ENCODE measurements at regions not wholly inside any gene's neighbourhood (a gene's known extent, or its start where the extent isn't known, plus 50 kb on each side); places are given as distances from the start of the nearest gene placed in this dataset.
A peak's percentile ranks its signal among the peaks of the same experiment; 100 is the strongest.

- Histone ChIP-seq H3K9me3 (ENCODE audit: insufficient read depth in 2 of 2, low read depth in 1 of 2, low read length in 1 of 2) (no peaks in the 10 kb centered on the region), H3K23ac (ENCODE audit: insufficient read length) (no peak overlapping the region), H3K4me2 (ENCODE audit: insufficient read depth in 1 of 2, low read depth in 2 of 2, low read length in 2 of 2) (peak overlapping the region; percentile 42 to 55), H2AK5ac (ENCODE audit: low read depth, low read length) (peak overlapping the region; percentile 98; the same call in 1 of the 2 replicates), H3K56ac (replicated peaks; ENCODE audit: insufficient read length, low read depth, low read length) (peak overlapping the region; percentile 43), H3K14ac (ENCODE audit: insufficient read length) (no peak overlapping the region), H4K8ac (ENCODE audit: extremely low read depth, insufficient read depth, low read length) (peak overlapping the region; percentile 82; the same call in 1 of the 2 replicates), H3K27ac (ENCODE audit: low read depth, low read length) (peak overlapping the region; percentile 83), H3K79me1 (ENCODE audit: low read depth, low read length) (no peaks in the 10 kb centered on the region), H3K79me2 (ENCODE audit: control insufficient read depth in 1 of 2, insufficient read depth in 2 of 2, low read length in 2 of 2) (no peaks in the 10 kb centered on the region), H3K4ac (replicated peaks; ENCODE audit: insufficient read length, low read depth, low read length) (peak overlapping the region; percentile 91), H3K36me3 (ENCODE audit: control insufficient read depth in 2 of 4, insufficient read depth in 4 of 4, low read length in 3 of 4) (0 out of 8 replicates have a peak, but pooled peaks cover 0 to 2% (median 0%) of the 10 kb centered on the region in 4 experiments), H3K23me2 (ENCODE audit: low read depth, low read length) (no peaks in the 10 kb centered on the region), H3K27me3 (replicated peaks in 1 of 4; ENCODE audit: control insufficient read depth in 3 of 4, extremely low read depth in 1 of 4, insufficient read depth in 3 of 4, low read length in 3 of 4) (no peaks in the 10 kb centered on the region; a peak in 2 of 7 replicates), H2BK15ac (ENCODE audit: low read length) (no peak overlapping the region; the same call in 1 of the 2 replicates), H2AFZ (ENCODE audit: low read length) (no peak overlapping the region), H2BK12ac (ENCODE audit: low read depth, low read length) (peak overlapping the region; percentile 89), H4K20me1 (replicated peaks in 1 of 2; ENCODE audit: control insufficient read depth in 1 of 2, insufficient read depth in 2 of 2, low read length in 2 of 2) (no peaks in the 10 kb centered on the region), H2BK120ac (replicated peaks; ENCODE audit: low read depth, low read length) (peak overlapping the region; percentile 75), H3K4me1 (replicated peaks in 1 of 4; ENCODE audit: control insufficient read depth in 3 of 4, insufficient read depth in 4 of 4, low read length in 3 of 4) (peaks cover 22 to 63% (median 39%) of the 10 kb centered on the region in 4 experiments), H3K9ac (replicated peaks in 1 of 4; ENCODE audit: extremely low read depth in 1 of 4, low read depth in 3 of 4, low read length in 3 of 4) (no peak overlapping the region; a peak in 2 of 7 replicates), H2BK5ac (ENCODE audit: low read depth, low read length) (peak overlapping the region; percentile 99), H3K18ac (ENCODE audit: extremely low read depth, low read length) (peak overlapping the region; percentile 89), H3K4me3 (ENCODE audit: extremely low read depth in 1 of 4, insufficient read depth in 2 of 4, low read depth in 3 of 4, low read length in 4 of 4) (peak overlapping the region in 1 of 4 experiments; percentile 7; a peak in 2 of 8 replicates), H4K91ac (replicated peaks; ENCODE audit: insufficient read length, low read length) (peak overlapping the region; percentile 81), H4K5ac (ENCODE audit: insufficient read length, low read depth, low read length) (peak overlapping the region; percentile 82), H2BK20ac (ENCODE audit: low read length) (peak overlapping the region; percentile 94)
- DNase-seq (ENCODE audit: low read depth in 1 of 2, low spot score in 2 of 2) (no peak), FAIRE-seq (peak; percentile 78)
- POLR2A ChIA-PET (ENCODE audit: partially characterized antibody): interaction anchor here (0.8 to 1.3 kb wide), 10 partner anchors 8 to 352 kb away, joined by 3 to 17 read pairs (median 4); no protein-coding TSS in a partner anchor
- WGBS, 2 experiments (ENCODE audit: extremely low coverage in 1 of 2, insufficient coverage in 1 of 2, insufficient read length in 1 of 2, insufficient replicate concordance in 2 of 2, low coverage in 1 of 2, low lambda C conversion rate in 2 of 2, missing lambda C conversion rate in 1 of 2): 7% methylated on average over 6 of the region's 6 CpGs; no CpG with 5 or more reads in 1 of the 2 experiments
- CTCF ChIA-PET (ENCODE audit: partially characterized antibody): interaction anchor here (0.8 to 1.4 kb wide), 5 partner anchors 18 to 358 kb away, joined by 3 to 4 read pairs (median 3); no protein-coding TSS in a partner anchor
- peak in 1 of 2 experiments; percentile 13; a peak in 1 of 4 replicates for TF ChIP-seq RAD21 (IDR thresholded peaks at IDR 0.05 in 1 of 2, conservative IDR thresholded peaks at IDR 0.05 in 1 of 2; ENCODE audit: low read depth in 2 of 2, low read length in 2 of 2)
- TF ChIP-seq ASH2L (IDR thresholded peaks at IDR 0.05; ENCODE audit: low read length): peak; percentile 36
- 0 out of 2 replicates have a peak, but pooled peaks have one; percentile 11 for TF ChIP-seq TEAD4 (IDR thresholded peaks at IDR 0.05; ENCODE audit: low read depth, low read length)
- no peak for TF ChIP-seq TAF7 (optimal IDR thresholded peaks at IDR 0.05; ENCODE audit: borderline replicate concordance, low read depth, low read length)
- no peak for TF ChIP-seq EP300 (IDR thresholded peaks at IDR 0.05; ENCODE audit: borderline replicate concordance in 1 of 2, low read depth in 2 of 2, low read length in 2 of 2)
- TF ChIP-seq SRF (IDR thresholded peaks at IDR 0.05; ENCODE audit: low read depth, low read length): peak; percentile 62
- peak in 1 of 3 experiments; percentile 6; a peak in 1 of 4 replicates for TF ChIP-seq CTCF (IDR thresholded peaks at IDR 0.05; ENCODE audit: control extremely low read depth in 1 of 3, insufficient read depth in 1 of 3, low read depth in 1 of 3, low read length in 3 of 3)
These were observed 350.1 kb upstream of the IRX2 start for GRCh38 chr5:3101561-3101960.
